ENCODE measurements at regions not wholly inside any gene's neighbourhood (a gene's known extent, or its start where the extent isn't known, plus 50 kb on each side); places are given as distances from the start of the nearest gene placed in this dataset.

- no peak for DNase-seq
Observed at GRCh38 chr4:181424362-181425016, 818.7 kb upstream of the TENM3 start.

- no peak for DNase-seq
Observed at GRCh38 chr4:181427076-181427475, 816.1 kb upstream of the TENM3 start.

GRCh38 chr4:181431006-181431405, 812.2 kb upstream of the TENM3 start:
- no peak for DNase-seq

DNA sequence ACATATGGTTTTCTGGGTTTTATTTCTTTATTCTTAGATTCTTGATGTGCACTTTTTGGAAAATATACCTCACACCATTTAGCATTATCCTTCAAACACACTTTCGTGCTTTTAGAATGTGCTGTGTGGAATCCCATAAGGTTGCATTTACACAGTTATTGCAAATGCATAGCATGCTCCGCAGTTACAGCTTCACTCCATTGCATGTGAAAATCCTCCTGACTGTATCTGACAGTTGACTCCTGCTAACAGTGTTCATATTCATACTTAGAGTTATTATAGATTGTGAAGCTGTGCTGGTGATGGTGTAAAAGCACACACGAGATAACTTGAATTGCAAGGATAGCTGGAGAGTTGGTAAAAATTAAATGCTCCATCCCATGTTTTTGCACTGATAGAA, 811.5 kb upstream of the TENM3 start:
- no peak for DNase-seq

DNA sequence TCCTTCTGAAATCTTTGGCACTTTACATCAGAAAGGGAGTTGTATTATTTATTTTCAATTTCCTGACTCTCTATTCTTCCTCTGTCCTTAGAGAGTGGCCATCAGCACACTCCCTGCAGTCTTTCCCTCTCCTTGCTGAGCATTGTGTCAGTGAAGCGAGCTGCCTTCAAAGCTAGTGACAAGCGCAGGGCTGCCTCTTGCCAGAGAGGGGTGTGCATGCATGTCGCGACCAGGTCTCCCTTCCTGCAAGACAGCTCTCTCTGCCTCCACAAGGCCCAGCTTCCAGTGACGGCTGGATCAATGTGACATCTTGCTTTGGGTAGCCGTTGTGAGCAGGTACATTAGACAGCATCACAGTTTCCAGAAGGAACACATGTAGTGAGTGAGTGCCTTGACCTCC, 810.9 kb upstream of the TENM3 start:
- no peak for DNase-seq

DNA sequence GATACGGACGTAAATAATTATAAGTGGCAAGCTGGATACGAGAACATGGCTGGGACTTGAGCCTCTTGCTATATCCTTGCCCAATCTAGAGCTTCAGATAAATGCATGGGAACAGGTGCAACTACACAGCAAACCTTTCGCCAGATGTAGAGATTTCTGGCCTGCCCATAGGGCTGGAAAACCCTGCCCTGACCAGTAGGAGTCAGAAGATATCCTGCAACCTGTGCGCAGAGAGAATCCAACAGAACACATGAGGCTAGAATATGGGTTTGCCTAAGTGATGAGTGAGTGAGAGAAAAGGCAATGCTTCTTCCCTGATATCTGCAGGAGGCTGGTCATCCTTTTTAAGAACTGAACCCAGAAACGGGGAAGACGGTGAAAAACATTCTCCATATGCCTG, 805.3 kb upstream of the TENM3 start:
- DNase-seq: no peak

DNA sequence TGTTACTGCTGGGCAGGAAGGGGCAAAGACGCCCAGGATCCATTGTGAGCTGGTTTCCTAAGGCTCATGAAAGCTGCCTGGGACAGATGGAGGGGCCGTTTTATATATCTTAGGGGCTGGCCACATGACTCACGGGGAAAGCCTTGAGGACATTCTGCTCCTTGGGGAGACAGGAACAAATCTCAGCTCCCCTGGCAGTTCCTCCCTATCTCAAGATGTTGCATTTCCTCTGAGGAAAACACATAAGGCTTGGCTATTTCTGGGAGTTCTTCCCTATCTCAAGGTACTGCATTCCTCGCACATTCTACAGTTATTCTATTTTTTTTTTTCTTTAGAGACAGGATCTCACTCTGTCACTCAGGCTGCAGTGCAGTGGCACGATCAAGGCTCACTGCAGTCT, 804.6 kb upstream of the TENM3 start:
- DNase-seq: no peak

DNA sequence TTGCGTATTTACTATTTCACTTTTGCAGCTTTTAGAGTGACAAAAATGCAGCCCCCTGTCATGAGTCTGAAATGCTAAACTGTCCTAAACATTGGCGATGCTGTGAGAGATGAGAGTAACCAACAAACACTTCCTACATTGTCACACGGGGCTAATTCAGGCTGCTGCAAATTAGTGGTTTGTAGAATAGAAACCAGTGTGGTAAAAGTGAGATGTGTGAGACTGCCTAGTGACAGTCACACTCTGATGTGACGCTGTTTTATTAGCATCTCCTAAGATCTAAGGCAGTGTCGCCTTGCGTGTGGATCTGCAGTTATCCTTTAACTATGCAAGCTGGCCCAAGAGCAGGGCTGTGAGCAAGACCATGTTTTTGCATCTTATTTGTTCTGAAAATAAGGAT, 800.2 kb upstream of the TENM3 start:
- no peak for DNase-seq

- no peak for DNase-seq
Observed at GRCh38 chr4:181465826-181466225, 777.4 kb upstream of the TENM3 start.

- DNase-seq: no peak
Observed at GRCh38 chr4:181468451-181468850, 774.8 kb upstream of the TENM3 start.

GRCh38 chr4:181470306-181470705, 772.9 kb upstream of the TENM3 start:
- DNase-seq: no peak

- DNase-seq: no peak
Observed at GRCh38 chr4:181475359-181475758, 767.8 kb upstream of the TENM3 start.

DNA sequence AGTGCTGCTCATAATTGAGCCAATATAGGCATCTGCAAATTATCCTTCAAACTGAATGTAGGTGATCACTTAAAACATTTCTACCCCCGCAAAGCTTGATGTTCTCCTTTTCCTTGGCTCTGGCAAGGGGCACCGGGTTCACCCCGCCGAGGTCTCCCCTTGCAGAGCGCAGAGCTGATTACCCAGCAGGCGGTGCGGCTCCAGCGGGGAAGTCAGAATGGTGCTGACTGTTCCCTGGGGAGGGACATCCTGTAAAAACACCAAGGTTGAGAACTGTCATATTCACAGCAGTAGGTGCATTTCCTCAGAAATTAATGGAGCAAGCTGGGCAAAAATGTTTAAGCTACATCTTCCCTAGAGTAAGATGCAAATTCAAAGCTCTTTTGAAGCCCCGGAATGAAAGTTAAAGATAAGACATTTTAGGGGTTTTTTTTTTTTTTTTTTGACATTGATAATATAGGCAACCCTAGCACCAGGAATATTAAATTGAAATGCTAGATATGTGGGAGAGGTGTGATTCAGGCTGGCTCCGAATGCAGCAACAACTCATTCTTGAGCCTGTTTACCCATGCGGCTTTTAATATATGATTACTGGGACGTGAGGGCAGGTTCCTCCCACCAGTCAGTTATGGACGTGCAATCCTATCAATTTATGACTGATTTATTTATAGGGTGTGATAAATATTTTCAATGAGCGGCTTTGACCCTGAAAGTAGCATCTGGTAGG, 767.3 kb upstream of the TENM3 start:
- DNase-seq: no peak

DNA sequence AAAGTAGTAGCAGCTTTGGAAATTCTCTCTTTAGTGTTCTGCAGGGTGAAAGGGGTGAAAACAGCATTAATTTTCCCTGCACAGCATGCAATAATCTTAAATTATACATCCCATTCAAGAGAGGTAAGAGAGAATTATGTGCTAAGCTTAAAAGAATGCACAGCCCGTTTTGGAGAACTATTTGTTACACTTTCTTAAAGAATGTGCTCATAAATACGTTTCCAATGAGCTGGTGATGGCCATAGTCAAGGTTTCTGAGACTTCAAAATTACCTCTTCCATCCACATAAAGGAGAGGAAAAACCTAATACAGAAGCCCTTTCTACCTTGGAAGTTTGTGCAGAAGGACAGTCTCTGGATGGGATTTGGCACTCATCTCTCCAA, 766.7 kb upstream of the TENM3 start:
- no peak for DNase-seq

DNA sequence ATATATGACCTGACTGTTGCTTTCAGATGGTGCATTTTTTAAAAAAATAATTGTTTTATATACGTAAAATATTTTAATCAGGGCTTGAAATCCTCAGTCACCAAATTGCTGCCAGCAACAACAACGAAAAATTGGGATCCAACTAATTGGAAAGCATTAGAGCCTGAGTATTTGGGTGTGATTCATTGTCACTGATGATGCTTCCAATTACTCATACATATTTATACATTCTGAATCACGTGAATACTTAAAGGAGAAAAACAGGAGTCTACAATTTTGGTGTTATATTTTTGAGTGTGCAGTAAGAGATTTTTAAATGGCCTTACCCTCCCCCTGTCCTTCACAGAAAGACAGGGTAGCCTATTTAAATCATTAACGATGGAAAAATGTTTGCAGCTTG, 765.6 kb upstream of the TENM3 start:
- no peak for DNase-seq

- no peak for DNase-seq
Observed at GRCh38 chr4:181478656-181479055, 764.5 kb upstream of the TENM3 start.

DNA sequence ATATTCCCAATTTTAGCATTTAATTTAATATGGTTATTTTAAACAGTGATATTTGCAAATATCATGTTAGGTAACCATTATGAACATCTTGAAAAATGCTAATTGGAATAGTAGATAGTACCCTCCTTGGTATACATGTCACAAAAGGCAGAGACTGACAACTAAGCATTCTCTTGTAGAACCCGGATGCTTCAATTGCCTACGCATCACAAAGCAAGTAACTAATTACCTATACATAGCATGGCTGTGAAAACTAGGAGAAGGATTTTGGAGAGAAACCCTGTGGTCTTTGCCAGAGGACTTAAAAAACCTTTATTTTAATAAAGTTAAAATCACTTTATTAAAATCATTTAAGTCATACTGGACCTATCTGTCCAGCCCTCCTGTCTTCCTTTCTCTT, 764.1 kb upstream of the TENM3 start:
- DNase-seq: no peak

GRCh38 chr4:181484396-181484795, 758.8 kb upstream of the TENM3 start:
- no peak for DNase-seq

GRCh38 chr4:181488926-181489325, 754.3 kb upstream of the TENM3 start:
- DNase-seq: no peak

DNA sequence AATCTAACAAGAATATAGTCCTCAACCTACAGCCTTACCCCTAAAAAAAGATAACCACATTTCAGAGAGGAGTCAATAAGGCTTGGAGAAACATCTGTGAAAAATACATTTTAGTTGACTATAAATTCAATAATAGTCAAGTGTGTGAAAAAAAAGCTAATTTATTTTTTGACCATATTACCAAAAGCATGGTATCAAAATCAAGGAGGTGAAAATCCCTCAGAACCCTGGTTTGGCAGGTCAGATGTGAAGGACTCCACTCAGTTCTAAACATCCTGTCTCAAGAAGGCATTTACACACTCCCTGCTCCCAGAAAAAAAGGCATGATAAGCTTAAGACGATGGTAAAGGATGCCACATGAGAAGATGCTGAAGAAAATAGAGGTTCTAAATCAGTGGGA, 745.1 kb upstream of the TENM3 start:
- no peak for DNase-seq

DNA sequence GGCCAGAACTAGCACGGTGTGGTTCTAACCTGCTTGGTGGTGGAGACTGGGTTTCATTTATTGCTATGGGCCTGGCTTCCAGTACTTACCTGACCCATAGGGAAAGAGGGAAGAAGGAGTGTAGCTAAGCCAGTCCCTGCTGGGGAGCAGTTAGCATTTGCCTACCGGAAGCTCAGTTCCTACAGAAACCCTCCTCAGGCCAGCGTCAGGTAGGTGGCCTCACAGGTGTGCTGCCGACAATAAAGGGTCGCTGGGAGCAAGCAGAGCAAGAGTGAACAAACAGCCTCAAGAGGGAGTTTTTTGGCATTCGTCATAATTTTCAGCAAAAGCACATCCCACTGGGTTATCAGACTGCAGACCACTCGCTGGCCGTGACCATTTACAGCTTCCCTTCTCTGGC, 740.6 kb upstream of the TENM3 start:
- no peak for DNase-seq

DNA sequence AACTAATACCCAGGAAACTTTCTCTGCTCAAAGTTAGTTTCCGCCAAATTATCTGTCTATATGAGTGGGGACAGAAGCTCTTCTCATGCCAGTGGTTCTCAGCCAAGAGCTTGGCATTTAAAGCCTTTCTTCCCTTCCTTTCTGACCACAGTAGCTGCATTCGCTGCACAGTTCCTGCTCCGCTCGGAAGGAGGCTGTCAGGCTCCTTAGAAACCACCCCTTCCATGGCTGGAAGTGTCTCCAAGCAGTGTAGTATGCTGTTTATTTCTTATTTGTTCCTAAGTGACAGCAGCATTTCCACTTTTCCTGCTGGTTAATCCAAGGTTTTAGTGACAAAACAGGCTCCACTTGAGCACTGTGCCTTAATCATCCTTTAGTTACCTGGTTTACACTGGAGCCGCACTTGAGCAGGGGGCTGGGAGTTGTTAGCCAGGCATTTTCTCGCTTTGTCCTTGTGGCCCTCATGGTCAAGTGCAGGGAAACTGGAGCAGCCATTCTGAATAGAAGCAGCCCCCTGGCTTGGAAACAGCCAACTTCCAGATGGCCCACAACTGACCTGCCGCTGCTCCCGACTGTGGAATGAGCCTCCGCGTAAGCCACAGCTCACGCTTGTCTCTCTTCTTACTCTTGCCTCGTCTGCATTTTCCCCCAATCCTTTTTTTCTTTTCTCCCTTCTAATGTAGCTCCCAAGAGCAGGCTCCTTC, 739.4 kb upstream of the TENM3 start:
- DNase-seq: no peak

GRCh38 chr4:181504924-181505323, 738.3 kb upstream of the TENM3 start:
- no peak for DNase-seq

DNA sequence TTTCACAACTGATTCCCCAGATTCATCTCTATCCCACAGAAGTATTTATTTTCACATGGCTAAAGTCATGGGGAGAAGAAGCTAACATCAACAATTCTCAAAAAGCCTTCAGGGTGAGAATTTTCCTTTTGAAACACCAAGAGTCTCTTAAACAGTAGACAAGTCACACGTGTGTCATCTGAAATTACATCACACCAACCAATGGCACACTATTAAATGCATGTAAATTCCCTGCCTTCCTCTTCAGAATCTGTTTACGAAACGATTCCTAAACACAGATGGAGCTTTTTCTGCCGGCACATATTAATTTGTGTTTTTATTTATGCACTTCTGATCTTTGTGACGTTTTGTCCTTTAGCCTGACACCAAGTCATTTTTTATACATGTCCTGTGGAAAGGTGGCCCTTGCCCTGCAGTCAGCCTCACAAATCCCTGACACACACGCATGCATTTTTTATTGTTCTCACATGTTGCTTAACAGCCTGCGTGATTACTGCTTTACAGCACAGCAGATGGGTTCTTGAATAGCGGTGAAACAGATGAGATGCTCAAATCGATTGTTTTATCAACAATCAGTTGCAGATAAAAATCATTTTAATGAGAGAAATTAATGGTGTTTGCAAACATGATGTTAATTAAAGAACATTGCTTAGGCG, 735.9 kb upstream of the TENM3 start:
- no peak for DNase-seq

All from CD4-positive, alpha-beta T cell treated with Interleukin-10 for 1 hour (primary cell).